HEK293T (cell line): ENCODE measurements at regions not wholly inside any gene's neighbourhood (a gene's known extent, or its start where the extent isn't known, plus 50 kb on each side); places are given as distances from the start of the nearest gene placed in this dataset.

Experiments
- ARNT ChIP-seq: fragments of 450-650 bp; IDR thresholded peaks from 2 replicates; pipeline ENCODE4 v1.6.1; 2017; ENCODE audit warnings: mild to moderate bottlenecking
- BHLHE40 ChIP-seq: fragments of 450-650 bp; IDR thresholded peaks from 2 replicates; pipeline ENCODE4 v1.6.1; 2016; ENCODE audit warnings: mild to moderate bottlenecking, moderate library complexity, borderline replicate concordance
- FOXA1 ChIP-seq: fragments of 450-650 bp; IDR thresholded peaks from 2 replicates; pipeline ENCODE4 v1.6.1; 2016; ENCODE audit warnings: mild to moderate bottlenecking
- FOXK2 ChIP-seq: fragments of 450-650 bp; IDR thresholded peaks from 2 replicates; pipeline ENCODE4 v1.6.1; 2016; ENCODE audit warnings: mild to moderate bottlenecking

- TF ChIP-seq FOXK2 (no peak), BHLHE40 (no peak), FOXA1 (no peak), ARNT (no peak)
Measured at GRCh38 chr3:43926055-43926454, 235.3 kb downstream of the ABHD5 start.
